ENCODE measurements at regions not wholly inside any gene's neighbourhood (a gene's known extent, or its start where the extent isn't known, plus 50 kb on each side); places are given as distances from the start of the nearest gene placed in this dataset.

DNA sequence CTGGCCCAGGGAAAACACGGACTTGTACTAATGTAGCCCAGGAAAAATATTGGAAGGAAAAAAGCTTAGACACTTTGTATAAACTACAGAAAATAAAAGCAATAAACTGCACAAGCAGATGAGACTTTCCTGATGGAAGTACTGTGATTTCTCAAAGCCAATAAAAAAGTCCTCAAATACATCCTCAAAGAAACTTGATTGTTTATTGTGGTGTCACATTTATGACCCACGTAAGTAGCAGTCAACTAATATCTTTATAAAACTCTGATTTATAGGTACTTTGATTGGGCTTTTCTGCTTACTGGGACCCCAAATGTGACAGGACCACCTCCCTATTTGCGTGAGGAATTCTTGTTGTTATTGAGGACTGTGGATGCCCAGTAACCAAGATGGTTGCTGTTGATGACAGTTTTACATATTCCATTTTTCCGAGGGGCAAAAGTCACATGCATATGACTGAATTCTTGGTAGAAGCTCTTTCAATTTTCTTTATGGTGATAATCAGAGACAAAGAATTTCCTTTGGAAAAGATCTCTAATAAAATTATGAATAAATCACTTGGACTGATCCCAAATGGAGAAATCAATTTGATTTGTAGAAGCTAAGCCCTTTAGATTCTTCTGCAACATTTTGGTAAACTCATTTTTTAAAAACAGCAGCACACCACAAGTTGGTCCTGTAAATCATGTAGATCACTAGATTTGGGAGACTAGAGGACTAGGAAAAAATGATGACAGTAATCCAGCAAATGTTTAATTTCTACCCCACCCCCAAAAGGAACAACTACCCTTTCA is 159.0 kb upstream of the TSC22D2 start:
- Histone ChIP-seq H3K9me3 (no peaks in the 10 kb centered on the region), H3K27ac (no peak overlapping the region), H3K36me3 (no peaks in the 10 kb centered on the region), H3K4me3 (no peak overlapping the region), H3K27me3 (no peaks in the 10 kb centered on the region), H3K4me1 (peaks cover 0 to 48% (median 24%) of the 10 kb centered on the region in 4 donors)
- no peak for DNase-seq
- TF ChIP-seq, protein P1, sequence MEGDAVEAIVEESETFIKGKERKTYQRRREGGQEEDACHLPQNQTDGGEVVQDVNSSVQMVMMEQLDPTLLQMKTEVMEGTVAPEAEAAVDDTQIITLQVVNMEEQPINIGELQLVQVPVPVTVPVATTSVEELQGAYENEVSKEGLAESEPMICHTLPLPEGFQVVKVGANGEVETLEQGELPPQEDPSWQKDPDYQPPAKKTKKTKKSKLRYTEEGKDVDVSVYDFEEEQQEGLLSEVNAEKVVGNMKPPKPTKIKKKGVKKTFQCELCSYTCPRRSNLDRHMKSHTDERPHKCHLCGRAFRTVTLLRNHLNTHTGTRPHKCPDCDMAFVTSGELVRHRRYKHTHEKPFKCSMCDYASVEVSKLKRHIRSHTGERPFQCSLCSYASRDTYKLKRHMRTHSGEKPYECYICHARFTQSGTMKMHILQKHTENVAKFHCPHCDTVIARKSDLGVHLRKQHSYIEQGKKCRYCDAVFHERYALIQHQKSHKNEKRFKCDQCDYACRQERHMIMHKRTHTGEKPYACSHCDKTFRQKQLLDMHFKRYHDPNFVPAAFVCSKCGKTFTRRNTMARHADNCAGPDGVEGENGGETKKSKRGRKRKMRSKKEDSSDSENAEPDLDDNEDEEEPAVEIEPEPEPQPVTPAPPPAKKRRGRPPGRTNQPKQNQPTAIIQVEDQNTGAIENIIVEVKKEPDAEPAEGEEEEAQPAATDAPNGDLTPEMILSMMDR (IDR thresholded peaks at IDR 0.05), result no peak
- intact Hi-C loops (cut with DNase I; ENCODE audit: low total_unique reads), result no loop called here

DNA sequence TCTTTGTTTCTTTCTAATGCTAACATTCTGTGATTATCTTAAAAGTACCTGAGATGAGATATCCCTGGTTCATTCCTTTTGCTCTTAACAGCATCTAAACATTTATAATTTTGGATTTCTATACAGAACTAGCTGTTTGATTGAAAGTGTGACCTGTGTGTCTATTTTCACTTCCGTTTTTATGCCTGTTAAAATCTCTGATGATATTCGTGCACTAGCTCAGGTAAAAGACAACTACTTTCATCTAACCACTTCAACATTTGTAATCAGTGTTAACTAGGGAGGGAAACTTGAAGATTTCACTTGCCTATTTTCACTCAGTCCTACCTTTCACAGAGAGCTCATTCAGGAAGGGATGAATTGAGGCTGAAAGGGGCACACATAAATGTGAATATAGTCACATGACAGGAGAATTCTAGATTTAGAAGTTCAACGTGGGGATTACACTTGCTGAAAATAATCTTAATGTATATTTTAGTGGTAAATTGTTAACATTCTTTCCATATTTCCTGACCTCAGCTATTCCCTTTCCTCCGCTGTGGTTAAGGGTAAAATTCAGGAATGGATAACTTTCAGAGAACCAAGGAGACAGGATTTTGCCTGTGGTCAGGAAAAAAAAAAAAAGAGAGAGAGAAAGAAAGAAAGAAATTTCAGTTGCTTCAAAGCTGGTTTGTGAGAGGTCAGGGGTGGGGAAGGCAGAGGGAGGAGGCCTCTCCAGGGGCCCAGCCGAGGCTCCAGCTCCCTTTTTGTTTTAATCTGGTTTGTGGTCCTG is 159.8 kb upstream of the TSC22D2 start:
- no peak overlapping the region for H3K4me3 ChIP-seq
- H3K4me1 ChIP-seq, result peaks cover 0 to 40% (median 18%) of the 10 kb centered on the region in 4 donors
- intact Hi-C loops (cut with DNase I; ENCODE audit: low total_unique reads), result no loop called here
- DNase-seq, result no peak
- H3K36me3 ChIP-seq, result no peaks in the 10 kb centered on the region
- TF ChIP-seq, protein P1 (IDR thresholded peaks at IDR 0.05), result no peak
- H3K27me3 ChIP-seq, result no peaks in the 10 kb centered on the region
- no peaks in the 10 kb centered on the region for H3K9me3 ChIP-seq
- no peak overlapping the region for H3K27ac ChIP-seq

DNA sequence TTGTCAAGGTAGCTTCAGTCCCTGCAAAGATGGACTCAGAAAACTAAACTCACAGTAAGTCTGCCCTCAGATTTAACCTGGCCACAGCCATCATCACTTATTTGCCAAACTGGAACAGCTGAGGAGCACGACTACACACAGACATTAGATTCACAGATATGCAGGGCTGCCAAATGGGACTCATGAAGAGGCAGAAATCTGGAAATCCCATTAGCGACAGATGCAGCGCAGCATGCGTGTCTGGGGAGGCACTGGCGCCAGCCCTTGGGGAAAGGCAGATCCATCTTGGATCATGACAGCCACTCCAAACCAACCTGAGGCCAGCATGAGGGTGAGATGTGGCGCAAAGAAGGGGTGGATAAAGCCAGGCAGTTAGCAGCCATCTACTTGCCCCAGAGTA is 160.7 kb upstream of the TSC22D2 start:
- TF ChIP-seq, protein P1 (IDR thresholded peaks at IDR 0.05), result no peak
- Histone ChIP-seq H3K9me3 (no peaks in the 10 kb centered on the region), H3K27me3 (no peaks in the 10 kb centered on the region), H3K4me3 (no peak overlapping the region), H3K4me1 (peaks cover 0 to 32% (median 10%) of the 10 kb centered on the region in 4 donors), H3K36me3 (no peaks in the 10 kb centered on the region), H3K27ac (no peak overlapping the region)
- intact Hi-C loops (cut with DNase I; ENCODE audit: low total_unique reads), result no loop called here
- no peak for DNase-seq

DNA sequence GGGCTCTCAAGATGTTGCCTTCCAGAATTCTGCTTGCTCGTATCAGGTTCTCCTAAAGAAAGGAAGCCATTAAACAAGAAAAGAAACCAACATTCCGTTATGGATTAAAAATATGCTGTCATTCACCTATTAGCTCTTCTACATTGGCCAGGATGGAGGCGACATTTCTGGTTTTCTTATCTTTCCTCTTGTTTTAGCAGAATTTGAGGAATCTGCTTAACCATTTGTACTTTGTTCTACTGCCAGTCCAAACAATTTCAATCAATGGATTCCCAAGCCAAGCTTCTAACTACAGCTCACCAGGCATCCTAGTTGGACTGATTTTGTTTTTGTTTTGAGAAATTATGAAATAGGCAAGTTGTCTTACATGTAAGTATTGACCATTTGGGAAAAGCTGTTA is 164.6 kb upstream of the TSC22D2 start:
- intact Hi-C loops (cut with DNase I; ENCODE audit: low total_unique reads), result no loop called here
- no peak overlapping the region for H3K27ac ChIP-seq
- H3K9me3 ChIP-seq, result no peaks in the 10 kb centered on the region
- no peak overlapping the region for H3K4me3 ChIP-seq
- H3K27me3 ChIP-seq, result no peaks in the 10 kb centered on the region
- DNase-seq, result no peak
- H3K36me3 ChIP-seq, result no peaks in the 10 kb centered on the region
- peaks cover 0 to 15% (median 7%) of the 10 kb centered on the region in 4 donors for H3K4me1 ChIP-seq
- TF ChIP-seq, protein P1 (IDR thresholded peaks at IDR 0.05), result no peak

DNA sequence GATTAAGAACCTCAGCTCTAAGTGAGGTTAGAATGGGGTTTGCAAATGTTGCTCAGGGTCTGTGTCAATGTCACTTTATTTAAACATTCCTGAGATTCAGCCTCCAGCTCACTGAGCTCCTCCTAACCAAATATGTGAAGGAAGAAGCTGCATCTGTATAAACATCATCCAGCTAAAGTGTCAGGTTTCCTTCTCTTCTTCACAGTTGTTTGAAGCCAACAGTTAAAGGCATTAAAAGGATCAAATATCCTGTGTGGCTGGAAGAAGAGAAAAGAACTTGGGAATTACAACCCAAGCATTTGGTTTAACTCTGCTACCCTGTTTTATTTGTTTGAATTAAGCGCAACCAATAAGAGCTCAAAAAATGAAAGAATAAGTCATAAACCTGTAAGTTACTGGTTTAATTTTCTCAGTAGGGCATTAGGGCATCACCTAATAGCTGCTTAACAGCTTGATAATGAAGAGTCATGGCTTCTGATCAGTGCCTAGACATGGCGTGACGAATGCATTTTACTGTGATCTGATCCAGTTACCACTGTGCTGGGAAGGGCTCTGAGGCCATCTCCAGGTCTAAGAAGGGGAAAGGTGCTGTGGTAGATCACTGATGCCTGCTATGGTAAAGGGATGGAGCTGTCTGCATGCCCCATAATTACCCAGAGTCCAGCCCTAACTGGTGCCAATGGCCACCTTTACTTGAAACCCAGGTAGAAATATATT is 165.7 kb upstream of the TSC22D2 start:
- Histone ChIP-seq H3K36me3 (no peaks in the 10 kb centered on the region), H3K4me1 (peaks cover 0 to 24% (median 18%) of the 10 kb centered on the region in 4 donors), H3K27ac (no peak overlapping the region), H3K27me3 (no peaks in the 10 kb centered on the region), H3K4me3 (no peak overlapping the region), H3K9me3 (no peaks in the 10 kb centered on the region)
- intact Hi-C loops (cut with DNase I; ENCODE audit: low total_unique reads), result no loop called here
- TF ChIP-seq, protein P1 (IDR thresholded peaks at IDR 0.05), result no peak
- DNase-seq, result no peak
